ENCODE measurements at regions not wholly inside any gene's neighbourhood (a gene's known extent, or its start where the extent isn't known, plus 50 kb on each side); places are given as distances from the start of the nearest gene placed in this dataset.
A peak's percentile ranks its signal among the peaks of the same experiment; 100 is the strongest.

GRCh38 chr2:120940319-120940696 lies 204.6 kb downstream of the GLI2 start:
- H3K4me3 ChIP-seq, result no peak overlapping the region
- H3K27ac ChIP-seq, result peak overlapping the region; percentile 97 to 98
- POLR2A ChIA-PET, result interaction anchor here (1.0 kb wide), 2 partner anchors 28 to 135 kb away, joined by 3 to 6 read pairs; no protein-coding TSS in a partner anchor
- peaks cover 89% of the 10 kb centered on the region for H3K4me1 ChIP-seq
- FAIRE-seq, result no peak
- CTCF ChIA-PET, result interaction anchor here (1.0 to 1.7 kb wide), 3 partner anchors 9 to 244 kb away, joined by 5 to 8 read pairs (median 6); no protein-coding TSS in a partner anchor
- H3K9me3 ChIP-seq, result no peaks in the 10 kb centered on the region
- peak overlapping the region; percentile 47 for H3K4me2 ChIP-seq
- WGBS (ENCODE audit: missing lambda C conversion rate), result 83% methylated on average over 1 of the region's 1 CpG
- TF ChIP-seq CHD4 (IDR thresholded peaks at IDR 0.05; ENCODE audit: borderline replicate concordance) (peak; percentile 68; the same call in 1 of the 2 replicates), EHMT2 (IDR thresholded peaks at IDR 0.05; ENCODE audit: low read depth) (no peak), HDAC2 (IDR thresholded peaks at IDR 0.05) (0 out of 2 replicates have a peak, but pooled peaks have one; percentile 69), KDM1A (IDR thresholded peaks at IDR 0.05; ENCODE audit: low read depth) (peak; percentile 91; the same call in 1 of the 2 replicates), MAX (IDR thresholded peaks at IDR 0.05) (no peak), ZFP36 (IDR thresholded peaks at IDR 0.05; ENCODE audit: borderline replicate concordance, partially characterized antibody) (peak; percentile 98)
- no peak for DNase-seq (ENCODE audit: low read depth in 1 of 2, low spot score in 1 of 2)
- no peak for ATAC-seq

DNA sequence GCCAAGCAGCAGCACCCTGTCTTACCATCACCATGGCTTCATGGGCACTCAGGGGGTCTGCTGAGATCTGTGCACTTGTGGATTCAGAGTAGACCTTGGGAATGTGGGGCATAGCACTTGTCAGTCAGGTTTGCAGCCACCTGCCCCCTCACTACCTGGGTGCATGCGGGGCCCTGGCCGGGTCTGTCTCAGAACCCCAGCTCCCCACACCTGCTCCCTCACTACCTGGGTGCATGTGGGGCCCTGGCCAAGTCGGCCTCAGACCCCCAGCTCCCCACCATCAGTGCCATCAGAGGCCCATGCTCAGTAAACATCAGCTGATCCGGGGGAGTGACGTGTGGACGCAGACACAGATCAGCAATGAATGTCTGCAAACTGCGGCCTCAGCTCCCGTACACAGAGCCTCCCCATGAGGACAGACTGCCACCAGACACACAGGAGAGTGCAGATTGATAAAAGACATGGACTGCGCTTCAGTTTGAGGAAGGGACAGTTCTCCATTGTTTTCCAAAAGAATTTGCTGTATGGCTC lies 205.1 kb downstream of the GLI2 start:
- FAIRE-seq, result no peak
- POLR2A ChIA-PET, result interaction anchor here (1.0 kb wide), 1 partner anchor 29 kb away, joined by 3 read pairs; no protein-coding TSS in a partner anchor
- CTCF ChIA-PET, result interaction anchor here (0.9 to 1.7 kb wide), 5 partner anchors 8 to 245 kb away, joined by 3 to 8 read pairs (median 5); partner anchors contain the start of gene GLI2
- peak overlapping the region; percentile 97 to 98 for H3K27ac ChIP-seq
- H3K4me2 ChIP-seq, result no peak overlapping the region; the same call in 1 of the 3 replicates
- no peaks in the 10 kb centered on the region for H3K9me3 ChIP-seq
- TF ChIP-seq HMGXB4 (CRISPR knock-in tag; IDR thresholded peaks at IDR 0.05; ENCODE audit: borderline replicate concordance) (no peak), HEYL (CRISPR knock-in tag; IDR thresholded peaks at IDR 0.05) (no peak), EP300 (IDR thresholded peaks at IDR 0.05) (no peak), NPAS2 (CRISPR knock-in tag; IDR thresholded peaks at IDR 0.05; ENCODE audit: borderline replicate concordance) (no peak)
- TF ChIP-seq, protein P1, sequence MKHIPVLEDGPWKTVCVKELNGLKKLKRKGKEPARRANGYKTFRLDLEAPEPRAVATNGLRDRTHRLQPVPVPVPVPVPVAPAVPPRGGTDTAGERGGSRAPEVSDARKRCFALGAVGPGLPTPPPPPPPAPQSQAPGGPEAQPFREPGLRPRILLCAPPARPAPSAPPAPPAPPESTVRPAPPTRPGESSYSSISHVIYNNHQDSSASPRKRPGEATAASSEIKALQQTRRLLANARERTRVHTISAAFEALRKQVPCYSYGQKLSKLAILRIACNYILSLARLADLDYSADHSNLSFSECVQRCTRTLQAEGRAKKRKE (CRISPR knock-in tag; IDR thresholded peaks at IDR 0.05; ENCODE audit: low read depth), result no peak
- TF ChIP-seq, protein P2, sequence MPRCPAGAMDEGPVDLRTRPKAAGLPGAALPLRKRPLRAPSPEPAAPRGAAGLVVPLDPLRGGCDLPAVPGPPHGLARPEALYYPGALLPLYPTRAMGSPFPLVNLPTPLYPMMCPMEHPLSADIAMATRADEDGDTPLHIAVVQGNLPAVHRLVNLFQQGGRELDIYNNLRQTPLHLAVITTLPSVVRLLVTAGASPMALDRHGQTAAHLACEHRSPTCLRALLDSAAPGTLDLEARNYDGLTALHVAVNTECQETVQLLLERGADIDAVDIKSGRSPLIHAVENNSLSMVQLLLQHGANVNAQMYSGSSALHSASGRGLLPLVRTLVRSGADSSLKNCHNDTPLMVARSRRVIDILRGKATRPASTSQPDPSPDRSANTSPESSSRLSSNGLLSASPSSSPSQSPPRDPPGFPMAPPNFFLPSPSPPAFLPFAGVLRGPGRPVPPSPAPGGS (IDR thresholded peaks at IDR 0.05), result no peak
- H3K4me1 ChIP-seq, result peaks cover 86% of the 10 kb centered on the region
- no peak for DNase-seq (ENCODE audit: low read depth in 1 of 2, low spot score in 1 of 2)
- no peak for ATAC-seq
- no peak overlapping the region for H3K4me3 ChIP-seq
- 81% methylated on average over 9 of the region's 9 CpGs for WGBS (ENCODE audit: missing lambda C conversion rate)

GRCh38 chr2:120941571-120942120 lies 206.0 kb downstream of the GLI2 start:
- TF ChIP-seq BHLHE40 (IDR thresholded peaks at IDR 0.05; ENCODE audit: low read depth, low read length) (no peak), E2F6 (IDR thresholded peaks at IDR 0.05; ENCODE audit: borderline replicate concordance, low read depth) (no peak), RCOR1 (IDR thresholded peaks at IDR 0.05; ENCODE audit: low read depth, low read length) (no peak), NPAS2 (CRISPR knock-in tag; IDR thresholded peaks at IDR 0.05; ENCODE audit: borderline replicate concordance) (no peak), RFX5 (IDR thresholded peaks at IDR 0.05) (no peak), ZC3H11A (IDR thresholded peaks at IDR 0.05) (no peak), CTCF (IDR thresholded peaks at IDR 0.05) (no peak), ZFP36 (IDR thresholded peaks at IDR 0.05; ENCODE audit: borderline replicate concordance, partially characterized antibody) (no peak)
- 88% methylated on average over 8 of the region's 11 CpGs for WGBS (ENCODE audit: missing lambda C conversion rate)
- Histone ChIP-seq H3K4me2 (peak overlapping the region; percentile 2; the same call in 1 of the 3 replicates), H3K9me3 (no peaks in the 10 kb centered on the region), H3K4me3 (no peak overlapping the region), H3K27ac (peak overlapping the region; percentile 97 to 98), H3K4me1 (peaks cover 82% of the 10 kb centered on the region)
- FAIRE-seq (no peak), DNase-seq (ENCODE audit: low read depth in 1 of 2, low spot score in 1 of 2) (no peak), ATAC-seq (no peak)
- ChIA-PET POLR2A (no interaction called here), CTCF (interaction anchor here (0.9 to 1.7 kb wide), 3 partner anchors 130 to 206 kb away, joined by 3 to 5 read pairs (median 4); partner anchors contain the start of gene GLI2)
